Neural progenitor cell (in vitro differentiated cells): ENCODE measurements at regions not wholly inside any gene's neighbourhood (a gene's known extent, or its start where the extent isn't known, plus 50 kb on each side); places are given as distances from the start of the nearest gene placed in this dataset.

Experiments used
- CTCF ChIP-seq: fragments of 200-600 bp; sonication (generic); IDR thresholded peaks from 2 replicates; pipeline ENCODE4 v1.5.1; 2017; ENCODE audit warnings: antibody characterized with exemption, mild to moderate bottlenecking
- EZH2phosphoT487 ChIP-seq: fragments of 200-600 bp; sonication (generic); IDR thresholded peaks from 2 replicates; pipeline ENCODE4 v1.6.1; 2017; ENCODE audit warnings: antibody characterized with exemption

DNA sequence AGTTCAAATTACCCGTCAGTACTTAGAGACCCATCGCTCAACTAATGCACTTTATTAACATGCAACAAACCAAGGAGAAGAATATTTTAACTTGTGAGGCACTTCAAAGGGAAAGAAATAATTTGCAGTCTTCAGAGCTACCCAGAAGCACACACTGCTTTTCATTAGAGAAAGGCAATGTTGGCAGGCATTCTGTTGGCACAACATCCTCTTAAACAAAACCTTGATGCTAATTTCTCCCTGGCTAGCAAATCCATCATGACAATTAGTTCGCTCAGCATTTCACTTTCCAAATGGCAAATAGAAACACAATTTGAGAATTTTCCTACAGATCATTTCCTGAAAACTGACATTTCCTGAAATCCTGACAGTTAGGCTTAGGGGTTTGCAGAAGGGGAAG is 155.6 kb upstream of the FAM13C start:
- TF ChIP-seq CTCF = no peak
- TF ChIP-seq EZH2phosphoT487 = no peak
